Neuron (in vitro differentiated cells): ENCODE measurements at regions not wholly inside any gene's neighbourhood (a gene's known extent, or its start where the extent isn't known, plus 50 kb on each side); places are given as distances from the start of the nearest gene placed in this dataset.
"Not testable (repeated sequence)": the region's sequence is repeated elsewhere in the genome, so short reads cannot be mapped to it uniquely, and the experiment has no call there.

Experiments
- H2AFZ ChIP-seq: one replicate; pipeline ENCODE4 v1.6.1; 2013; ENCODE audit warnings: low read depth, mild to moderate bottlenecking, inconsistent platforms, low read length, moderate library complexity
- H3K27me3 ChIP-seq: one replicate; pipeline ENCODE4 v1.6.1; 2013; ENCODE audit warnings: low read length; ENCODE audit not compliant: insufficient read depth
- H3K36me3 ChIP-seq: one replicate; pipeline ENCODE4 v1.6.1; 2013; ENCODE audit warnings: low read length; ENCODE audit not compliant: insufficient read depth
- H3K4me1 ChIP-seq: one replicate; pipeline ENCODE4 v1.6.1; 2013; ENCODE audit warnings: low read length; ENCODE audit not compliant: insufficient read depth
- H3K4me3 ChIP-seq: 2 replicates; pipeline ENCODE4 v1.5.1; 2013; ENCODE audit warnings: mild to moderate bottlenecking, low read length, moderate library complexity
- H3K9me3 ChIP-seq: one replicate; pipeline ENCODE4 v1.6.1; 2013; ENCODE audit warnings: low read length

DNA sequence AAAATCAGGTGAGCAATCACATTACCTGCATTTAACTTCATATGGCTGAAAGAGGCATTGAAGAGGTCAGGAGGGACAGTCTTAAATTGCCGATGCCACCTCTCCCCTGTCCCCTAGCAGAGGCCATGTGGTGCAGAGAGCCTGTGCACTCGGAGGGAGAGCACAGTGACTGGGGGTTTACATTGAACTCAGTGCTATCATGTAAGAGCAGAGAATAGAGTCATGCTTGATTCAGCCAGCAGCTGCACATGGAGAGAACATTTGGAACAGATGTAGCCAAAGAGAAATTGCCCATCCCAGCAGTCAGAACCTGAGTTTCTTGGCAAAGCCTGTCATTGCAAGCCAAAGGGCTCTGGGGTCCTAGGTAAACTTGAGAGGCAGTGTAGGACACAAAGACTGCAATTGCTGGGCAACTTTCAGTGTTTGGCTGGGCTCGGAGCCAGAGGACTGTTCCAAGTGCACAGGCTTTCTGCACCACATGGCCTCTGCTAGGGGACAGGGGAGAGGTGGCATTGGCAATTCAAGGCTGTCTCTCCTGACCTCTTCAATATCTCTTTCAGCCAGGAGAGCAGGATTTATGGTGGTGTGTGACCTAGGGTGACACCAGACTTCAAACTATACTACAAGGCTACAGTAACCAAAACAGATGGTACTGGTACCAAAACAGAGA is 267.1 kb downstream of the REEP3 start:
- Histone ChIP-seq H3K4me1 (no peaks in the 10 kb centered on the region), H3K36me3 (no peaks in the 10 kb centered on the region), H3K9me3 (no peaks in the 10 kb centered on the region), H3K27me3 (no peaks in the 10 kb centered on the region), H2AFZ (no peak overlapping the region), H3K4me3 (no peak overlapping the region)

DNA sequence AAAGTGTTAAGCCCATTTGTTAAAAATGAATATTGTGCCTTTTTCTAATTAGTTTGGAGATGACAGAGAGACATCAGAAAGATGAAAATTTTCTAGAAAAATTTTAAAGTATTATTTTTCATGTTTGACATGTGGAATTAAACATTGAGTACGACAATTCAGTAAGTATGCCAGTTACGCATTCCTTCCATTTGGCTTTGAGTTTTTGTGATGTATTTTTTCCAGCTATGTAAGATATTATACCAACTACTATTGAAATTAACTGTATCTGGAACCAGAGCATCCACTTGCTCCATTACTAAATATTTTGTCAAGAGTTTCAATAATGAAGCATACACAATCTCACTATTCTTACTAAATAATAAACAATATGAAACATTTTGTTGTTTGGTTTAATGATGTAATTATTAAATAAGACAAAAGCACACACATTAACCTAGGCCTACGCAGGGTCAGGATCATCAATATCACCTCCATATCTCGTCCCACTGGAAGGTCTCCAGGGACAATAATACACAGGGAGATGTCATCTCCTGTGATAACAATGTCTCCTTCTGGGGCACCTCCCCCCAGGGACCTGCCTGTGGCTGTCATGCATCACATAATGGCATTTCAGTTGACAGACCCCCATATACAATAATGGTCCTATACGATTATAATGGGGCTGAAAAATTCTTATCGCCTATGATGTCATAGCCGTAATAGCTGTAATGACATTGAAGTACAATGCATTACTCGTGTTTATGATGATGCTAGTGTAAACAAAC is 274.1 kb downstream of the REEP3 start:
- H3K9me3 ChIP-seq: no peaks in the 10 kb centered on the region
- H2AFZ ChIP-seq: no peak overlapping the region
- no peaks in the 10 kb centered on the region for H3K27me3 ChIP-seq
- no peaks in the 10 kb centered on the region for H3K4me1 ChIP-seq
- H3K4me3 ChIP-seq: no peak overlapping the region
- no peaks in the 10 kb centered on the region for H3K36me3 ChIP-seq

DNA sequence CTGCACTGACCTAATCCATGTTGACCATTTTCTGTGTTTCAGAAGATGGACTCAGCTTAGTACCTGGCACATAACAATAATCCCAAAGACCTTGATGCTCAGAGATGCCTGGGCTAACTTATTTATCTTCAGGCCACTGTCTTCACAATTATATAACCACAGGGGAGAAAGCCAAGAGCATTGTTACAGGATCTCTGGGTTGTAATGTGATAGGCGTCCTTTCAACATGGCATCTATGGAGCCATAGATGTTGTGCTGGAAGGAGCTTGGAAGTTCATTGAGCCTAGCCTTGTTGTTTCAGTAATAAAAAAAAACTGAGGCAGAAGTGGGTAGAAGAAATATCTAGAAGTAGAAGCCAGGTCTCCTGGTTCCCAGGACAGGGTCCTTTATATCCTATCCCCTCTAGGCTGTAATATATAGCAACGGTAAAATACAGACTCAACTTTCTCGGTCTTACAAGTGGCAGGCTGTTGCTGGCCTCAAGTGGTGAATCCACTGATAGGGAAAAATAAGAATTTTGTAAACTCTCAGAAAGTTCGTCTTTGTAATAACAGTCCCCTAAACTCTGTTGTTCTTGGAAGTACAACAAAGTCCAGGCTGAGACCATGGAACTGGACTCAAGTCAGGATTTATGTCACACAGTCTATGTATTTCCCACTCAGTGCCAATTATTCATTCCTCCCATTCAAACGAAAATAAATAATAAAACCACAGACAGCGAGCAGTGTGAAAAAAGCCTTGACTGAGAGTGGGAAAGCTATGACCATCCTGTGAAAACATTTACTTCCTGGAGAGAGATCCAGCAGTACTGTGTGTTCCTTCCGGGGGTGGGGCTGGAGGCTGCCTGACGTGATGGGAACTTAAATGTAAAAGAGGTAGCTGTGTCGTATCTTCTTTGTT is 277.6 kb downstream of the REEP3 start:
- H2AFZ ChIP-seq: no peak overlapping the region
- no peaks in the 10 kb centered on the region for H3K4me1 ChIP-seq
- H3K9me3 ChIP-seq: no peaks in the 10 kb centered on the region
- no peaks in the 10 kb centered on the region for H3K27me3 ChIP-seq
- H3K36me3 ChIP-seq: no peaks in the 10 kb centered on the region
- H3K4me3 ChIP-seq: no peak overlapping the region

DNA sequence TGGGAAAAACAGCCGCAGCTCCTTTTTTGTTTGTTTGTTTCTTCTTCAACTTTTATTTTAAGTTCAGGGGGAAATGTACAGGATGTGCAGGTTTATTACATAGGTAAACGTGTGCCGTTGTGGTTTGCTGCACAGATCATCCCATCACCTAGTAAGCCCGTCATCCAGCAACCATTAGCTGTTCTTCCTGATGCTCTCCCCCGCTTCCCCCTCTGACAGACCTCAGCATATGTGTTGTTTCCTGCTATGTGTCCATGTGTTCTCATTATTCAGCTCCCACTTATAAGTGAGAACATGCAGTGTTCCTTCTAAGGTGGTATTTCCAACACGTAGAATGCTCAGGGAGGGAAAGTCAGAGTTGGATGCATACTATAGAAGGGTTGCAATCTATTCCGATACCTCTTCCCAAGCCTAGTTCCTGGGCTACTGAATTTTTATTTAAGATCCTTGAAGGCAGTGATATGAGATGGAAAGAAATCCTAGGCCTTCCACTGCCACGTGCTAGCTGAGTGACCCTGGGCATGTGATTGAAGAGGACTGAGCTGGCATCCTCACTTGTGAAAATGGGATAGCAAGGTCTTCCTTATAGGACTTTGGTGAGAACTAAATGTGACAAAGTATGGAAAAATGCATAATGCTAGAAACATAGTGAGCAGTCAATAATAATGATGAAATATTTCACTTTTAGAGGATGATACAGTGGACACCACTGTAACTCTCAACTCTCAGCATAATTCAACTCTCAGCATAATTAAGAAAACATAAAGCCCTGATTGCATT is 278.5 kb downstream of the REEP3 start:
- Histone ChIP-seq H3K4me1 (no peaks in the 10 kb centered on the region), H2AFZ (no peak overlapping the region), H3K27me3 (no peaks in the 10 kb centered on the region), H3K4me3 (no peak overlapping the region), H3K36me3 (no peaks in the 10 kb centered on the region), H3K9me3 (no peaks in the 10 kb centered on the region)

DNA sequence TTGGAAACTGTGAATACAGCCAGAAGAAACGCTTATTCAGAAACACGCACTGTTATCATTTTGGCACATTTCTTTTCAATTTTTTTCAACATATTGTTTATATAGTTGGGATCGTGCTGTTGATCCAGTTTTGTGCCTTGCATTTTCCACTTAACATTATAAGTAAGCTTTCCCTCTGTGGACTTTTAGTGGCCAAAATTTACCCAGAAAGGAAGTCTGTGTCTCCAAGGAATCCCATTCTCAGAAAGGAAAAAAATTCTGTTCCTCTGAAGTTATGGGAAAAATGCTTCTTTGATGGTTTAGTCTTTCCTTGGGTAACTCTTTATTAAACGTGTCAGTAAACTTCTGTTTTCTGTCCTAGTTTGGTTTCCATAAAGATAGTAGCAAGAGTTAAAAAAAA is 280.0 kb downstream of the REEP3 start:
- Histone ChIP-seq H3K4me1 (no peaks in the 10 kb centered on the region), H2AFZ (no peak overlapping the region), H3K27me3 (no peaks in the 10 kb centered on the region), H3K36me3 (no peaks in the 10 kb centered on the region), H3K4me3 (no peak overlapping the region), H3K9me3 (no peaks in the 10 kb centered on the region)

DNA sequence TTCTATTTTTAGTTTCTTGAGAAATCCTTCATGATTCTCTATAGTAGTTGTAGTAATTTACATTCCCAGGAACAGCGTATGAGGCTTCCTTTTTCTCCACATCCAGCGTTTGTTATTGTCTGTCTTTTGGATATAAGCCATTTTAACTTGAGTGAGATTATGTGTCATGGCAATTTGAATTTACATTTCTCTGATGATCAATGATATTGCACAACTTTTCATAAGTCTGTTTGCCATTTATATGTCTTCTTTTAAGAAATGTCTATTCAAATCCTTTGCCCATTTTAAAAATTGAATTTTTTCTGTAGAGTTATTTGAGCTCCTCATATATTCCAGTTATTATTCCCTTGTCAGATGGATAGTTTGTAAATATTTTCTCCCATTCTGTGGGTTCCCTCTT is 285.1 kb downstream of the REEP3 start:
- Histone ChIP-seq H3K4me1 (no peaks in the 10 kb centered on the region), H3K36me3 (no peaks in the 10 kb centered on the region), H3K4me3 (no peak overlapping the region), H3K9me3 (no peaks in the 10 kb centered on the region), H2AFZ (no peak overlapping the region), H3K27me3 (no peaks in the 10 kb centered on the region)

DNA sequence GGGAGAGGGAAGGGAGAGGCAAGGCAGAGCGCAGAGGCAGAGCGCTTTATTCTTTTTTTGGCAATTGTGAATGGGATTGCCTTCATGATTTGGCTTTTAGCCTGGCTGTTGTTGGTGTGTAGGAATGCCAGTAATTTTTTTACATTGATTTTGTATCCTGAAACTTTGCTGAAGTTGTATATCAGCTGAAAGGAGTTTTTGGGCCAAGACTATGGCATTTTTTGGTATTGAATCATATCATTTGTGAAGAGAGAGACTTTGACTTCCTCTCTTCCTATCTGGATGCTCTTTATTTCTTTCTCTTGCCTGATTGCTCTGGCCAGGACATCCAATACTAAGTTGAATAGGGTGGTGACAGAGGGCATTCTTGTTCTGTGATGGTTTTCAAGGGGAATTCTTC is 291.3 kb downstream of the REEP3 start:
- Histone ChIP-seq H3K27me3 (no peaks in the 10 kb centered on the region), H2AFZ (no peak overlapping the region), H3K4me1 (no peaks in the 10 kb centered on the region), H3K4me3 (no peak overlapping the region), H3K36me3 (no peaks in the 10 kb centered on the region), H3K9me3 (no peaks in the 10 kb centered on the region)

DNA sequence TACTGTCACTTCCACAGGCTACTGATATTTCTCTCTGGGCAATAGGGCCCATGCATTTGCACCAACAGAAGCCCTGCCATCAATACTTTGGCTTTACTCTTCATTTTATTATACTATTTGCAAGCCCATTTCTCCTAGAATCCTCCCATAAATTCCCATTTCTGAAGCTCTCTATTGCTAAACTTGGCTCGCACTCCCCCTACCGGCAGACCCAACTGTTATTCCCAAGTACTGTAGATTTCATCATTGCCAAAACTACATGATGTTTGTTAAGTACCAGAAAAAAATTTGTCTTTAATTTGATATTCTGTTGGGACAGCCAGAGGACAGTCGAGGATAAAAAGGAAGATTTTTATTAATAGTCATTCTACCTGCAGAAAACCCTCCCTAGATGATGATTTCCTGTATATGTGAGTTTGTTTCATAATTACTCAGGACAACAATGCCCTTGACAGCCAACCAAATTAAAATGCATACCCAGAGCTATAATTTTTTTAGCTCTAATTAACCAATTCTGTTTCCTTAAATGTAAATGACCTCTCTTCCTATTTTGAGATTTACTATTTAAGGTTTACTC is 298.6 kb downstream of the REEP3 start:
- Histone ChIP-seq H3K4me1 (no peaks in the 10 kb centered on the region), H2AFZ (no peak overlapping the region), H3K36me3 (no peaks in the 10 kb centered on the region), H3K9me3 (no peaks in the 10 kb centered on the region), H3K27me3 (no peaks in the 10 kb centered on the region), H3K4me3 (no peak overlapping the region)

DNA sequence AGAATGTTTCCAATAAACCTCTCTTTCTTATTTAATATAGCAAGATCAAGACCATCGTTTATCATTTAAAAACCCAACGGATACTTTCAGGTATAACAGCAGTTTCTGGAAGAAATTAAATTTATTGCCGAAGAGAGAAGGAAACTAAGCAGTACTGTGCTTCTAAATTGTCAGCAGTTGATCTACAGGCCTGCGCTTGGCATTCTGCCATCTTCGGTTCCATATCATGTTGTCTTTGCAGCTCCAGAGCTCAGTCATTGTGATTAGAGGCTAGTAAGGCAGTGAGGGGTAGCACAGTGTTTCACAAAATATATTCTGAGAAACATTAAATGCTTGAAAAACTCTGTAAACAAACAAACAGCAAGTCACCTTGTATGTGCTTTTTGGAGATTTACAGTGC is 301.3 kb downstream of the REEP3 start:
- H3K4me1 ChIP-seq: no peaks in the 10 kb centered on the region
- no peak overlapping the region for H2AFZ ChIP-seq
- no peaks in the 10 kb centered on the region for H3K36me3 ChIP-seq
- no peak overlapping the region for H3K4me3 ChIP-seq
- no peaks in the 10 kb centered on the region for H3K27me3 ChIP-seq
- H3K9me3 ChIP-seq: no peaks in the 10 kb centered on the region

DNA sequence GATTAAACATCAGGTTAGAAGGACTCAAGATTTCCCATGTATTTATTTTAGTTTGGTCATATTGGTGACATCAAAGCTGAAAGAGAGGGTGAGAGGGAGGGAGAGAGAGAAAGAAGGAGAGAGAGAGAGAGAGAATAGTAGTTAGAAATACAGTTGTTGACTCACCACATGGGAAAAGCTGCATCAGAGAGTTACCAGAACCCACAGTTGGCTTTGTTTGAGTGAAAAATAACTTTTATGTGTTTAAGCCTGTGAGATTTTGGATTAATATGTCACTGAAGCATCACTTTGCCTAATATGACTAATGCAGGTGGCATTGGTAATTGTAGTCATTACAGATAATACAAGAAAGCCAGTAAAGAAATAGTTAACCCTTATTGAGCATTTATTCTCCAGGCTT is 303.9 kb downstream of the REEP3 start:
- H3K4me1 ChIP-seq: no peaks in the 10 kb centered on the region
- no peaks in the 10 kb centered on the region for H3K27me3 ChIP-seq
- no peaks in the 10 kb centered on the region for H3K36me3 ChIP-seq
- no peak overlapping the region for H2AFZ ChIP-seq
- H3K9me3 ChIP-seq: no peaks in the 10 kb centered on the region
- H3K4me3 ChIP-seq: no peak overlapping the region

DNA sequence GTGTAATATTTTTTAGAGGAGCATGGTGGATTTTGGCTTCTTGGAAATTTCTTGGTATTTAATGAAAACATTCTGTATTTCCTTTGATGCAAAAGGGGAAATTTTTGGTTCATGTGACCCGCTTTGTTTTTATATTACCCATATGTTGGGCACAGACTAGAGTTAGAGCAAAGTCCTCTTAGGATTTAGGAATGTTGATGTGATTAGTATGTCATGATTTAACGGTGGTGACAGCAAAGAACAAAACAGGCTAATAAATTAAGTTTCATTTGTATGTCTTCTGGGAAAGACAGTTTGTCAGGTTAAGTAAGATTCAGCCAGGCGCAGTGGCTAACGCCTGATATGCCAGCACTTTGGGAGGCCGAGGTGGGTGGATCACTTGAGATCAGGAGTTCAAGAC is 304.6 kb downstream of the REEP3 start:
- no peaks in the 10 kb centered on the region for H3K27me3 ChIP-seq
- H3K36me3 ChIP-seq: no peaks in the 10 kb centered on the region
- no peaks in the 10 kb centered on the region for H3K9me3 ChIP-seq
- no peak overlapping the region for H2AFZ ChIP-seq
- no peaks in the 10 kb centered on the region for H3K4me1 ChIP-seq
- H3K4me3 ChIP-seq: no peak overlapping the region

DNA sequence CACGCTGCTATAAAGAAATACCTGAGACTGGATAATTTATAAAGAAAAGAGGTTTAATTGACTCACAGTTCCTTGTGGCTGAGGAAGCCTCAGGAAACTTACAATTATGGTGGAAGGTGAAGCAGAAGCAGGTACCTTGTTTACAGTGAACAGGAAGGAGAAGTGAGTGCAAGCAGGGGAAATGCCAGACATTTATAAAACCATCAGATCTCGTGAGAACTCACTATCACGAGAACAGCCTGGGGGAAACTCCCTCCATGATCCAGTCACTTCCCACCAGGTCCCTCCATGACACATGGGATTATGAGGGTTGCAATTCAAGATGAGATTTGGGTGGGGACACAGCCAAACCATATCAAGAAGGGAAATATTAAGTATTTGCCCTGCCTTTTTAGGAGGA is 305.8 kb downstream of the REEP3 start:
- H3K36me3 ChIP-seq, H3K9me3 ChIP-seq, H2AFZ ChIP-seq, H3K4me3 ChIP-seq, H3K4me1 ChIP-seq, H3K27me3 ChIP-seq: not testable (repeated sequence)
